ENCODE measurements at regions not wholly inside any gene's neighbourhood (a gene's known extent, or its start where the extent isn't known, plus 50 kb on each side); places are given as distances from the start of the nearest gene placed in this dataset.
"Not testable (repeated sequence)": the region's sequence is repeated elsewhere in the genome, so short reads cannot be mapped to it uniquely, and the experiment has no call there.

GRCh38 chr5:99032234-99033013 lies 103.6 kb upstream of the CHD1 start:
- peak; percentile 14 for DNase-seq
- H3K36me3 Mint-ChIP-seq: peaks cover 3% of the 10 kb centered on the region
- H3K4me3 Mint-ChIP-seq: peak overlapping the region; percentile 85
- H3K9me3 Mint-ChIP-seq: peaks cover 2% of the 10 kb centered on the region
- peak overlapping the region; percentile 94 for H3K27ac Mint-ChIP-seq
- H3K27me3 Mint-ChIP-seq: no peaks in the 10 kb centered on the region
- H3K4me1 Mint-ChIP-seq: peaks cover 59% of the 10 kb centered on the region

DNA sequence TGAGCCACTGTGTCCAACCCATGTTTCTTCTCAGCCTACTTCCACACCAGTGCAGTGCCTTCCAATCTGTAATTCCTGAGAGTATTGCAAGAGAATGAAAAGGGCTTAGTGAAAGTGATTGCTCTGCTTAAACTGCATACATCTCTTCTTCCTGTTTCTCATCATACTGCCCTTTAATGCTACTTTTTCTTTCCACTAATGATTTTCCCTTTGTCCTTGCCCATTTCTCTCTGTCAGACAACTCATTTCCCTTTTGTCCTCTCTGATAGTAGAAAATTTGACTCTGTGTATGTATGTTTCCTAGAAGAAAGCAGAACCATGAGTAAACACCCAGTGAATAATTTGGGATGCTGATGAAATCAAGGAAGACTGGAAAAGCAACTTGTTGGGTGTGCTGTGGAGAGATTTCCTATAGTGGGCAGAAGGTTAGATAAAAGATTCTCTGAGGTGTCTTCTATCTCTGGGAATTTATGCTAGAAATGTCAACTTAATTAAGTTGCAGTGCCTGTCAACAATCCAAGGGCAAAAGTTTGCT lies 102.2 kb upstream of the CHD1 start:
- Mint-ChIP-seq H3K4me1 (peaks cover 71% of the 10 kb centered on the region), H3K27me3 (no peaks in the 10 kb centered on the region), H3K9me3 (no peaks in the 10 kb centered on the region), H3K36me3 (peaks cover 2% of the 10 kb centered on the region), H3K4me3 (no peak overlapping the region), H3K27ac (peak overlapping the region; percentile 9)
- DNase-seq: no peak

- no peak for DNase-seq
- Mint-ChIP-seq H3K27ac (no peak overlapping the region), H3K36me3 (peaks cover 2% of the 10 kb centered on the region), H3K27me3 (no peaks in the 10 kb centered on the region), H3K4me3 (no peak overlapping the region), H3K4me1 (peaks cover 66% of the 10 kb centered on the region), H3K9me3 (no peaks in the 10 kb centered on the region)
These were observed 100.4 kb upstream of the CHD1 start for GRCh38 chr5:99029172-99029571.

GRCh38 chr5:99028170-99028569 lies 99.4 kb upstream of the CHD1 start:
- not testable (repeated sequence) for H3K36me3 Mint-ChIP-seq, H3K27me3 Mint-ChIP-seq, DNase-seq, H3K4me3 Mint-ChIP-seq, H3K9me3 Mint-ChIP-seq
- H3K4me1 Mint-ChIP-seq: peaks cover 58% of the 10 kb centered on the region
- H3K27ac Mint-ChIP-seq: peak overlapping the region; percentile 47

- DNase-seq: no peak
- no peaks in the 10 kb centered on the region for H3K36me3 Mint-ChIP-seq
- no peak overlapping the region for H3K27ac Mint-ChIP-seq
- peaks cover 38% of the 10 kb centered on the region for H3K4me1 Mint-ChIP-seq
- H3K9me3 Mint-ChIP-seq: no peaks in the 10 kb centered on the region
- no peaks in the 10 kb centered on the region for H3K27me3 Mint-ChIP-seq
- H3K4me3 Mint-ChIP-seq: no peak overlapping the region
These were observed 96.7 kb upstream of the CHD1 start for GRCh38 chr5:99025298-99026045.

GRCh38 chr5:99023330-99023729 lies 94.5 kb upstream of the CHD1 start:
- Mint-ChIP-seq H3K4me1 (peaks cover 28% of the 10 kb centered on the region), H3K9me3 (no peaks in the 10 kb centered on the region), H3K27ac (no peak overlapping the region), H3K27me3 (no peaks in the 10 kb centered on the region), H3K4me3 (no peak overlapping the region), H3K36me3 (no peaks in the 10 kb centered on the region)
- DNase-seq: no peak

- Mint-ChIP-seq H3K36me3 (no peaks in the 10 kb centered on the region), H3K4me3 (no peak overlapping the region), H3K9me3 (no peaks in the 10 kb centered on the region), H3K27me3 (no peaks in the 10 kb centered on the region), H3K4me1 (peaks cover 18% of the 10 kb centered on the region), H3K27ac (no peak overlapping the region)
- DNase-seq: no peak
These were observed 93.4 kb upstream of the CHD1 start for GRCh38 chr5:99022250-99022649.

- no peak overlapping the region for H3K4me3 Mint-ChIP-seq
- H3K27me3 Mint-ChIP-seq: no peaks in the 10 kb centered on the region
- no peaks in the 10 kb centered on the region for H3K9me3 Mint-ChIP-seq
- H3K27ac Mint-ChIP-seq: no peak overlapping the region
- H3K4me1 Mint-ChIP-seq: peaks cover 6% of the 10 kb centered on the region
- no peaks in the 10 kb centered on the region for H3K36me3 Mint-ChIP-seq
- DNase-seq: no peak
These were observed 91.9 kb upstream of the CHD1 start for GRCh38 chr5:99020698-99021048.

DNA sequence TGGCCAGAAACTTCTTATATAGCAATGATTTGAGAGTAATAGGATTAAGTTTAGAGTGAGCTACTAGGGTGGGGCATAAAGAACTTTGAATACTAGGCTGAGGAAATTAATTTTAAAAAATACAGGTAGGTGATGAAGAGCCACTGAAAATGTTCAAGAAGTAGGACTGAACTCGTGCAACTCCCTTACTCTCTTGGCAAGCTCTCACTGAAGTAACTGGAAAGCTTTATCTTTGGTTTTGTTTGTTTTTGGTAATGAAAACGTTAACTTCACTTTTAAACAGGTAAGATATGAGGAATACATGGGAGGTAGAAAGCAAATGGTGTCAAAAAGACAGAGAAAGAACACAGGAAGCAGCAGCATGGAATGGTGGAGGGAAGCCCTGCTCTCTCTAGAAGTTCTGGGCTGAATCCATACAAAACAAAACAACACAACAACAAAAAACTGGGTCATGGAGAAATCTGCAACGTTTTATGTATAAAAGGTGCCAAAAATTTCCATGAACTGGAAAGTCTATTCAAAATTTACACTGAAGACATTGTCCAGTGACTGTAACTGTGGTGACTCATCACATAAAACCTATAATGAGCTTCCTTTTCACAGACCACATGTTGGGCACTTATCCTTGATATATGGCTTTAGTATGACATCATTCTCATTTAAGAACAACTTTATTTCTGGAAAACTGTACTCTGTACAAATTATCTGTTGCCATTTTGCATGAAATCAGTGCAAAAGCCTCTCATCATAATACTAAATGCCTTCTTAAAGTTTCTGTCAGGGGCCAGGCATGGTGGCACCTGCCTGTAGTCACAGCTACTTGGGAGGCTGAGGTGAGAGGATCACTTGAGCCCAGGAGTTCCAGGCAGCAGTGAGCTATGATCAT lies 91.2 kb upstream of the CHD1 start:
- Mint-ChIP-seq H3K36me3 (no peaks in the 10 kb centered on the region), H3K9me3 (no peaks in the 10 kb centered on the region), H3K27me3 (no peaks in the 10 kb centered on the region), H3K4me1 (peaks cover 6% of the 10 kb centered on the region), H3K4me3 (no peak overlapping the region), H3K27ac (no peak overlapping the region)
- no peak for DNase-seq

GRCh38 chr5:99019254-99019653 lies 90.4 kb upstream of the CHD1 start:
- Mint-ChIP-seq H3K27me3 (no peaks in the 10 kb centered on the region), H3K9me3 (no peaks in the 10 kb centered on the region), H3K4me3 (no peak overlapping the region), H3K4me1 (peaks cover 6% of the 10 kb centered on the region), H3K36me3 (no peaks in the 10 kb centered on the region), H3K27ac (no peak overlapping the region)
- no peak for DNase-seq

DNA sequence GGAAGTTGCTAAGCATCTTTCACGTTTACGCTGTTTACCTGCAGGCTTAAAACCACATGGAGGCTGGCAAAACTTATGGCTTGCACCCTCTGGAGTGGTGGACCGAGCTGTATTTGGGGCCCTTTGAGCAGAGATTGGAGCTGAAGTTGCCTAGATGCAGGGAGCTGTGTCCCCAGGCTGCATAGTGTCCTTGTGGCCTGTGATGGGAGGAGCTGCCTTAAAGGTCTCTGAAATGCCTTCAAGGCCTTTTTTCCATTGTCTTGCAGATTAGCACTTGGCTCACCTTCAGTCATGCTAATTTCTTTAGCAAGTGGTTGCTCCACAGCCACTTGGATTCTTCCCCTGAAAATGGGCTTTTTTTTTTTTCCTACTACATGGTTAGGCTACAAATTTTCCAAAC lies 81.5 kb upstream of the CHD1 start:
- Mint-ChIP-seq H3K9me3 (peaks cover 3% of the 10 kb centered on the region), H3K4me3 (no peak overlapping the region), H3K27me3 (no peaks in the 10 kb centered on the region), H3K27ac (no peak overlapping the region), H3K4me1 (peaks cover 6% of the 10 kb centered on the region), H3K36me3 (peaks cover 2% of the 10 kb centered on the region)
- DNase-seq: no peak

DNA sequence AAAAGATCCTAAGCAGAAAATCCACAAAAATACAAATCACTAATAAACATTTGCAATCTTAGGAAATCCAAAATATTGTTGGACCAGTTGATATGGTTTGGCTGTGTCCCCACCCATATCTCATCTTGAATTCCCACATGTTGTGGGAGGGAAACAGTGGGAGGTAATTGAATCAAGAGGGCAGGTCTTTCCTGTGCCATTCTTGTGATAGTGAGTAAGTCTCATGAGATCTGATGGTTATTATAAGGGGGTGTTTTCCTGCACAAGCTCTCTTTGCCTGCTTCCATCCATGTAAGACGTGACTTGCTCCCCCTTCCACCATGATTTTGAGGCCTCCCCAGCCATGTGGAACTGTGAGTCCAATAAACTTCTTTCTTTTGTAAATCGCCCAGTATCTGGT lies 79.2 kb upstream of the CHD1 start:
- H3K9me3 Mint-ChIP-seq, H3K27ac Mint-ChIP-seq, H3K36me3 Mint-ChIP-seq, H3K4me3 Mint-ChIP-seq, DNase-seq, H3K27me3 Mint-ChIP-seq: not testable (repeated sequence)
- peaks cover 17% of the 10 kb centered on the region for H3K4me1 Mint-ChIP-seq

DNA sequence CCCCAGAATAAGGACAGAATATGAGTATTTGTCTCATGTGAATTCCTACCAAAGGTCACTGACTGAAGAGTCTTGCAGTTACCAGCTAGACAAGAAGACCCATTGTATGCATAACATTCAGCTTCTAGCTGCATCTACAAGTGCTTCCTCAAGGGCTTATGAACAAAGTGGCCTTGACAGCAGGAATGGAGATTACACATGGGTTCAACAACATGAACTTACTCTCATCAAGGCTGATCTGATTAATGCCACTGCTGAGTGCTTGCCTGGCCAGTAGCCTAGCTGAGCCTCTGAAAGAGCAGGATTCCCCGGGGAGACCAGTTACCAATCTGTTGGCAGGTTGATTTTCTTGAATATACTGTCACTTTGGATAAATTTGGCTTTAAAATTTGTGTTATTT lies 76.7 kb upstream of the CHD1 start:
- H3K27me3 Mint-ChIP-seq: no peaks in the 10 kb centered on the region
- no peak overlapping the region for H3K4me3 Mint-ChIP-seq
- H3K27ac Mint-ChIP-seq: no peak overlapping the region

GRCh38 chr5:99004960-99005359 lies 76.2 kb upstream of the CHD1 start:
- Mint-ChIP-seq H3K36me3 (peaks cover 3% of the 10 kb centered on the region), H3K4me3 (no peak overlapping the region), H3K27ac (peak overlapping the region; percentile 34), H3K9me3 (no peaks in the 10 kb centered on the region), H3K4me1 (peaks cover 17% of the 10 kb centered on the region), H3K27me3 (no peaks in the 10 kb centered on the region)
- peak; percentile 21 for DNase-seq

More for the DNA sequence above, 76.7 kb upstream of the CHD1 start:
- H3K36me3 Mint-ChIP-seq: peaks cover 3% of the 10 kb centered on the region
- no peak for DNase-seq
- H3K9me3 Mint-ChIP-seq: no peaks in the 10 kb centered on the region
- peaks cover 17% of the 10 kb centered on the region for H3K4me1 Mint-ChIP-seq

- peaks cover 3% of the 10 kb centered on the region for H3K36me3 Mint-ChIP-seq
- H3K4me1 Mint-ChIP-seq: peaks cover 16% of the 10 kb centered on the region
- no peak overlapping the region for H3K4me3 Mint-ChIP-seq
- DNase-seq: no peak
- H3K27me3 Mint-ChIP-seq: no peaks in the 10 kb centered on the region
- no peaks in the 10 kb centered on the region for H3K9me3 Mint-ChIP-seq
- H3K27ac Mint-ChIP-seq: no peak overlapping the region
These were observed 72.1 kb upstream of the CHD1 start for GRCh38 chr5:99000876-99001275.

Data from activated naive CD8-positive, alpha-beta T cell treated with anti-CD3 and anti-CD28 coated beads for 36 hours (primary cell).